ENCODE measurements at regions not wholly inside any gene's neighbourhood (a gene's known extent, or its start where the extent isn't known, plus 50 kb on each side); places are given as distances from the start of the nearest gene placed in this dataset.

- H3K27me3 ChIP-seq (ENCODE audit: control insufficient read depth in 1 of 2, insufficient read depth in 2 of 2, low read length in 1 of 2) = no peaks in the 10 kb centered on the region
- no peak for DNase-seq
- ATAC-seq (ENCODE audit: low FRiP score) = no peak
- intact Hi-C loops (cut with DNase I) = no loop called here
- no peak overlapping the region for H3K27ac ChIP-seq (ENCODE audit: low read depth in 1 of 2, low read length in 2 of 2)
- H3K4me3 ChIP-seq (ENCODE audit: low read length in 2 of 2) = no peak overlapping the region
- no peaks in the 10 kb centered on the region for H3K36me3 ChIP-seq (ENCODE audit: control insufficient read depth in 1 of 2, insufficient read depth in 2 of 2, low read length in 1 of 2)
- H3K9me3 ChIP-seq (ENCODE audit: control insufficient read depth, low read length) = no peaks in the 10 kb centered on the region
- no peaks in the 10 kb centered on the region for H3K4me1 ChIP-seq (ENCODE audit: control insufficient read depth in 1 of 2, insufficient read depth in 2 of 2, low read length in 2 of 2)
Measured at GRCh38 chr12:66902020-66902419, 223.1 kb upstream of the GRIP1 start.

DNA sequence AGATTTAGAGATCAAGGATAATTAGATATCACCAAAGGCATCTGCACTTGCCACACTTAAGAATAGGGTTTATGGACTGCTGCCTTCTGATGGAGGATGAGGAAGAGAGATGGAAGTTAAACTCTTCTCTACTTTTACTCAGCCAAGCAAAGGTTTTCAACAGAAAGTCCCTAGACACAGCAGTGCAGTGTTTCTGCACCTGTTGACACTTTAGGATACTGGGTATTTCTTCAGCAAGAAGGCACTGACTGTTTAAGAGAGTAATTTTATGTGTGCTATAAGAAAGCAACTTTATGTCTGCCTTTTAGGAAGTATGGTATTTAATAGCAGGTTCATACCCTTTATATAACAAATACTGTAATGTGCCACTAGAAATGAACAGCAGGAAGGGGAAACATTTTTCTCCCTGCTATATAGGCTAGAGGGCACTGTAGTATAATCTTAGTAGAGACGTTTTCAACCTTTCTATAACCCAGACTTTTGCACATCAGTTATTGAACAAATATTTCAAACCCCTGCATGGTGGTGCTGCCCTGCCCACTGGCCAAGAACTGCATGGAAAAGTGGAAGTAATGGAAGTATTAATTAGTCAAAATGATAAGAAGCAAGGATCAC lies 225.0 kb upstream of the GRIP1 start:
- intact Hi-C loops (cut with DNase I) = no loop called here
- DNase-seq = no peak
- Histone ChIP-seq H3K27ac (ENCODE audit: low read depth in 1 of 2, low read length in 2 of 2) (no peak overlapping the region), H3K4me3 (ENCODE audit: low read length in 2 of 2) (no peak overlapping the region), H3K9me3 (ENCODE audit: control insufficient read depth, low read length) (no peaks in the 10 kb centered on the region), H3K4me1 (ENCODE audit: control insufficient read depth in 1 of 2, insufficient read depth in 2 of 2, low read length in 2 of 2) (no peaks in the 10 kb centered on the region), H3K36me3 (ENCODE audit: control insufficient read depth in 1 of 2, insufficient read depth in 2 of 2, low read length in 1 of 2) (no peaks in the 10 kb centered on the region), H3K27me3 (ENCODE audit: control insufficient read depth in 1 of 2, insufficient read depth in 2 of 2, low read length in 1 of 2) (no peaks in the 10 kb centered on the region)
- ATAC-seq (ENCODE audit: low FRiP score) = no peak
- 13 to 22% methylated on average over 1 of the region's 1 CpG for WGBS, 2 donors

GRCh38 chr12:66905201-66905600 lies 226.3 kb upstream of the GRIP1 start:
- no peaks in the 10 kb centered on the region for H3K4me1 ChIP-seq (ENCODE audit: control insufficient read depth in 1 of 2, insufficient read depth in 2 of 2, low read length in 2 of 2)
- H3K9me3 ChIP-seq (ENCODE audit: control insufficient read depth, low read length) = no peaks in the 10 kb centered on the region
- DNase-seq (no peak), ATAC-seq (ENCODE audit: low FRiP score) (no peak)
- H3K4me3 ChIP-seq (ENCODE audit: low read length in 2 of 2) = no peak overlapping the region
- H3K36me3 ChIP-seq (ENCODE audit: control insufficient read depth in 1 of 2, insufficient read depth in 2 of 2, low read length in 1 of 2) = no peaks in the 10 kb centered on the region
- H3K27ac ChIP-seq (ENCODE audit: low read depth in 1 of 2, low read length in 2 of 2) = no peak overlapping the region
- H3K27me3 ChIP-seq (ENCODE audit: control insufficient read depth in 1 of 2, insufficient read depth in 2 of 2, low read length in 1 of 2) = no peaks in the 10 kb centered on the region
- intact Hi-C loops (cut with DNase I) = no loop called here

DNA sequence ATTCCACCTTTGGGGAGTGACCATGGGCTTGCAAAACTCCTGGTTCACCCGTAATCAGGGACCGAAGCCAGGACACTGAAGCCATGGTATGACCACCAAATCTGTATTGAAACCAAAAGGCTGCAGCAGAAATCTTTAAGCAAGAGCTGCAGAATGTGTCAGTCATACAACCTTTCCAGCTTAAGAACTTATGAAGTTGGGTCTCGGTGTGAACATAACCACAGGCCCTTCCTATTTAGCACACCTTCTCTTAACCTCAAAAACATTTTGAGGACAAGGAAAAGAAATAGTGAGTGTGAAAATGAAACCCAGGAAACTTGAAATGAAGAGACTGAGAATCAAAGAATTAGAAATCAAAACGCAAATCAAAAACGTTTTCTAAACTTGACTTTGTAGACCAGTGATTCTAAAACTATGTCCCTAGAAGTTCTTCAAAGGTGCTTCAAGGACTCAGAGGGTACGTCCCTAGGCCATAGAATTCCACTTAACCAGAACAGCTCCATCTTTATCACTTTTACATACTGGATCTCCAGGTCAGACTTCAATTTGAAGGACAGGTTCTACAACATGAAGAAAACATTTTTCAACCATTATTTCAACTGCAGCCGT lies 231.6 kb upstream of the GRIP1 start:
- Histone ChIP-seq H3K27me3 (ENCODE audit: control insufficient read depth in 1 of 2, insufficient read depth in 2 of 2, low read length in 1 of 2) (no peaks in the 10 kb centered on the region), H3K27ac (ENCODE audit: low read depth in 1 of 2, low read length in 2 of 2) (no peak overlapping the region), H3K4me1 (ENCODE audit: control insufficient read depth in 1 of 2, insufficient read depth in 2 of 2, low read length in 2 of 2) (no peaks in the 10 kb centered on the region), H3K9me3 (ENCODE audit: control insufficient read depth, low read length) (no peaks in the 10 kb centered on the region), H3K36me3 (ENCODE audit: control insufficient read depth in 1 of 2, insufficient read depth in 2 of 2, low read length in 1 of 2) (no peaks in the 10 kb centered on the region), H3K4me3 (ENCODE audit: low read length in 2 of 2) (no peak overlapping the region)
- 89 to 90% methylated on average over 7 of the region's 7 CpGs for WGBS, 2 donors
- intact Hi-C loops (cut with DNase I) = no loop called here
- ATAC-seq (ENCODE audit: low FRiP score) (no peak), DNase-seq (no peak)

DNA sequence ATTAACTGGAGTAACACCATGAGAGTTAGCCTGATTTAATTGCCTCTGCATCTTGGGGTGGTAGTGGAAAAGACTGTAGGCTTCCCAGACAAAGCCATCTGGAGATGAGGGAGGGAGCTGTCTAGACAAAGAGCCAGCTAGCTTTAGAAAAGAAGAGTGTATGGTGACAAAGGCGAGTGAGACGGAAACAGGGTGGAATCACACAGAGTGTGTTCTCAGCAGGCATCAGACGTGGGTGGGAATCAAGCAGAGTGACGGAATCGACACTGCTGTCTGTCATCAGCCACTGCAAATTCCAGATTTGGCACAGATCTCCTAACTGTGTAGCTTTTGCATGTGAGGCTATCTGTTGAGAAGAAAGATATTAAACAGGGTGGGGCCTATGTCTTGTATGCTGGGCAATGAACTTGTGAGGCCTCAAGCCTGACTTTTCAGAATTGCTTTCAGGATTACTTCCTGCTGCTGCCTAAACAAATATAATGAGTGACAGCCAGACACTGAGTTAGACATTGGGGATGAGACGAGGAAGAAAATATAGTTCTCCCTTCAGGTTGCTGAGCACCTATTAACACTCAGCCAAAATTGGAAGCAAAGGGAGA lies 236.5 kb upstream of the GRIP1 start:
- H3K27me3 ChIP-seq (ENCODE audit: control insufficient read depth in 1 of 2, insufficient read depth in 2 of 2, low read length in 1 of 2) = no peaks in the 10 kb centered on the region
- 85 to 92% methylated on average over 6 of the region's 6 CpGs for WGBS, 2 donors
- no peak overlapping the region for H3K27ac ChIP-seq (ENCODE audit: low read depth in 1 of 2, low read length in 2 of 2)
- H3K4me3 ChIP-seq (ENCODE audit: low read length in 2 of 2) = no peak overlapping the region
- no peaks in the 10 kb centered on the region for H3K9me3 ChIP-seq (ENCODE audit: control insufficient read depth, low read length)
- no peaks in the 10 kb centered on the region for H3K4me1 ChIP-seq (ENCODE audit: control insufficient read depth in 1 of 2, insufficient read depth in 2 of 2, low read length in 2 of 2)
- DNase-seq = no peak
- intact Hi-C loops (cut with DNase I) = no loop called here
- ATAC-seq (ENCODE audit: low FRiP score) = no peak
- H3K36me3 ChIP-seq (ENCODE audit: control insufficient read depth in 1 of 2, insufficient read depth in 2 of 2, low read length in 1 of 2) = no peaks in the 10 kb centered on the region

DNA sequence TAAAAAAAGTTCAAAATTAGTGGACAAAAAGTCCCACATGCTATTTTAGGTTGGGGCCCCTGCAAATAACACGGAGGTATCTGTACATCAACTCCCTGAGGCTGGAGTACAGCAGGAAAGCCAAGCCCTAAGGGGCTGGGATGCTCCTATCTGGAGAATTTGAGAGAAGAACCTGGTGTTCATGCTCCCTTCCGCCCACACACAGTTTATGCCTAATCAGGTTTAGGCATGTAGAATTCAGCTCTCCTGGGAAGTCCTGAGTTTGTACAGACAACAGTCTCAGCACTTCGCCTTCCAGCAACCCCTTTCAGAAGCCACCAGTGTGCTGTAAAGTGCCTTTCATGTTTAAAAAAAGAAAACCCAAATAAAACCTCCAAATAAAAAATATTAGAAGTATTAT lies 237.3 kb upstream of the GRIP1 start:
- Histone ChIP-seq H3K4me1 (ENCODE audit: control insufficient read depth in 1 of 2, insufficient read depth in 2 of 2, low read length in 2 of 2) (no peaks in the 10 kb centered on the region), H3K9me3 (ENCODE audit: control insufficient read depth, low read length) (no peaks in the 10 kb centered on the region), H3K4me3 (ENCODE audit: low read length in 2 of 2) (no peak overlapping the region), H3K27me3 (ENCODE audit: control insufficient read depth in 1 of 2, insufficient read depth in 2 of 2, low read length in 1 of 2) (no peaks in the 10 kb centered on the region), H3K27ac (ENCODE audit: low read depth in 1 of 2, low read length in 2 of 2) (no peak overlapping the region), H3K36me3 (ENCODE audit: control insufficient read depth in 1 of 2, insufficient read depth in 2 of 2, low read length in 1 of 2) (no peaks in the 10 kb centered on the region)
- ATAC-seq (ENCODE audit: low FRiP score) = no peak
- WGBS, 2 donors = 76 to 79% methylated on average over 3 of the region's 3 CpGs
- intact Hi-C loops (cut with DNase I) = no loop called here
- no peak for DNase-seq

DNA sequence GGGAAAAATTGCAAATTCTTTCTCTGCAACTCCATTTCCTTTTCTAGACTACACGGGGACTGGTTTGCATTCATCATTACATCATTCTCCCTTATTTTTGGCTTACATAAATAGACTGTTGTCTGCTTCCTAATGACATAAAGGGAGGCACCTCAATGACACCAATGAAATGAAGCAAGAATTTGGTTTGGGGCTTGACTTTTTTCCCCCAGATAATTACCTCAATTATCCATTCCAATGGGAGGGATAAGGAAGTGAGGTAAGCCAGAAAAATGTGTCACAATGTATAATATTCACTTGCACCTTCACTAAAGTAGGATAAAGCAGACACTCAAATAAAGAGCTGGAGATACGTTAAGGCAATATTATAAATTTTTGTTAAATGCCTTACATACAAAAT lies 240.6 kb upstream of the GRIP1 start:
- ATAC-seq (ENCODE audit: low FRiP score) (no peak), DNase-seq (no peak)
- intact Hi-C loops (cut with DNase I) = no loop called here
- Histone ChIP-seq H3K9me3 (ENCODE audit: control insufficient read depth, low read length) (no peaks in the 10 kb centered on the region), H3K27me3 (ENCODE audit: control insufficient read depth in 1 of 2, insufficient read depth in 2 of 2, low read length in 1 of 2) (no peaks in the 10 kb centered on the region), H3K4me1 (ENCODE audit: control insufficient read depth in 1 of 2, insufficient read depth in 2 of 2, low read length in 2 of 2) (no peaks in the 10 kb centered on the region), H3K27ac (ENCODE audit: low read depth in 1 of 2, low read length in 2 of 2) (no peak overlapping the region), H3K36me3 (ENCODE audit: control insufficient read depth in 1 of 2, insufficient read depth in 2 of 2, low read length in 1 of 2) (no peaks in the 10 kb centered on the region), H3K4me3 (ENCODE audit: low read length in 2 of 2) (no peak overlapping the region)
- WGBS, 2 donors = 47 to 50% methylated on average over 2 of the region's 2 CpGs

DNA sequence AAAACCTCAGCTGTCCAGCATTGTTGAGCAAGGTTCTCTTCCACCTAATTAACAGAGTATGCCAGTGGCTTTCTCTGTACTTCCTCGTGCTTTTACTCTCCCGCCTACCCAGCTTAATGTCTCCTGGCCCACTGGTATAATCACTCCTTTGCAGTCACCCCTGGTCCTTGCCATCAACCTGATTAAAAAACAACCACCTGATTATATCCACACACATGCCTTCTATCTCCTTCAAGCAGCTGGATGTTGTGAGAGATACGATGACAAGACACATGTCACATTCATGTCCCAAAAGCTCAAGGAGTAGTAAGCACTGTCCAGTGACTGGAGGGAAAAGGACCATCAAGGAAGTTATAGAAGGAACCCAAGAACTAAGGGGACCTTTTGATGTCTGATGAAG lies 241.3 kb upstream of the GRIP1 start:
- intact Hi-C loops (cut with DNase I) = no loop called here
- ATAC-seq (ENCODE audit: low FRiP score) = no peak

GRCh38 chr12:66921151-66921550 lies 242.3 kb upstream of the GRIP1 start:
- H3K36me3 ChIP-seq (ENCODE audit: control insufficient read depth in 1 of 2, insufficient read depth in 2 of 2, low read length in 1 of 2) = no peaks in the 10 kb centered on the region
- intact Hi-C loops (cut with DNase I) = no loop called here
- no peak overlapping the region for H3K4me3 ChIP-seq (ENCODE audit: low read length in 2 of 2)
- ATAC-seq (ENCODE audit: low FRiP score) = no peak
- no peak overlapping the region for H3K27ac ChIP-seq (ENCODE audit: low read depth in 1 of 2, low read length in 2 of 2)
- no peaks in the 10 kb centered on the region for H3K27me3 ChIP-seq (ENCODE audit: control insufficient read depth in 1 of 2, insufficient read depth in 2 of 2, low read length in 1 of 2)
- no peaks in the 10 kb centered on the region for H3K4me1 ChIP-seq (ENCODE audit: control insufficient read depth in 1 of 2, insufficient read depth in 2 of 2, low read length in 2 of 2)
- WGBS, 2 donors = 71 to 73% methylated on average over 1 of the region's 1 CpG
- DNase-seq = no peak
- no peaks in the 10 kb centered on the region for H3K9me3 ChIP-seq (ENCODE audit: control insufficient read depth, low read length)

More for the DNA sequence above, 241.3 kb upstream of the GRIP1 start:
- no peaks in the 10 kb centered on the region for H3K9me3 ChIP-seq (ENCODE audit: control insufficient read depth, low read length)
- H3K36me3 ChIP-seq (ENCODE audit: control insufficient read depth in 1 of 2, insufficient read depth in 2 of 2, low read length in 1 of 2) = no peaks in the 10 kb centered on the region
- no peak for DNase-seq
- H3K4me1 ChIP-seq (ENCODE audit: control insufficient read depth in 1 of 2, insufficient read depth in 2 of 2, low read length in 2 of 2) = no peaks in the 10 kb centered on the region
- no peak overlapping the region for H3K27ac ChIP-seq (ENCODE audit: low read depth in 1 of 2, low read length in 2 of 2)
- no peak overlapping the region for H3K4me3 ChIP-seq (ENCODE audit: low read length in 2 of 2)
- H3K27me3 ChIP-seq (ENCODE audit: control insufficient read depth in 1 of 2, insufficient read depth in 2 of 2, low read length in 1 of 2) = no peaks in the 10 kb centered on the region
- 94 to 97% methylated on average over 3 of the region's 3 CpGs for WGBS, 2 donors
